HepG2 (cell line): ENCODE measurements at regions not wholly inside any gene's neighbourhood (a gene's known extent, or its start where the extent isn't known, plus 50 kb on each side); places are given as distances from the start of the nearest gene placed in this dataset.

Experiments used
- CHD2 ChIP-seq: IDR thresholded peaks from 2 replicates; pipeline ENCODE4 v1.6.1; 2011; ENCODE audit warnings: low read depth, low read length, improper control_type of control experiment
- EZH2 ChIP-seq: conservative IDR thresholded peaks from 2 replicates; pipeline ENCODE4 v1.6.1; 2012; ENCODE audit warnings: mild to moderate bottlenecking, low read depth, low read length, moderate library complexity
- FOXK2 ChIP-seq: fragments of 450-650 bp; IDR thresholded peaks from 2 replicates; pipeline ENCODE4 v1.6.1; 2016
- GABPA ChIP-seq, 2 experiments: IDR thresholded peaks; 2 replicates each; pipeline ENCODE4 v1.6.1; 2011 to 2016; ENCODE audit warnings: low read depth in 2 of 2, low read length in 1 of 2, missing biosample characterization in 1 of 2, missing genetic modification characterization in 1 of 2
- HDAC2 ChIP-seq: sonication (generic); formaldehyde crosslinking; IDR thresholded peaks from 2 replicates; pipeline ENCODE4 v1.4.0; 2020; ENCODE audit warnings: missing genetic modification reagents
- HMG20A ChIP-seq: IDR thresholded peaks from 2 replicates; pipeline ENCODE4 v1.6.1; 2016; ENCODE audit warnings: borderline replicate concordance
- JUN ChIP-seq: sonication (generic); formaldehyde crosslinking; IDR thresholded peaks from 2 replicates; pipeline ENCODE4 v1.4.0; 2020; ENCODE audit warnings: mild to moderate bottlenecking, missing genetic modification reagents
- JUNB ChIP-seq: sonication (generic); formaldehyde crosslinking; IDR thresholded peaks from 2 replicates; pipeline ENCODE4 v1.8.0; 2022; ENCODE audit warnings: missing genetic modification reagents, mild to moderate bottlenecking, borderline replicate concordance
- NFE2L1 ChIP-seq: sonication (generic); formaldehyde crosslinking; IDR thresholded peaks from 2 replicates; pipeline ENCODE4 v1.4.0; 2020; ENCODE audit warnings: missing genetic modification reagents, mild to moderate bottlenecking, borderline replicate concordance
- TF ChIP-seq, protein P1 (sequence below): sonication (generic); formaldehyde crosslinking; IDR thresholded peaks from 2 replicates; pipeline ENCODE4 v1.8.1; 2023; ENCODE audit warnings: missing genetic modification reagents, mild to moderate bottlenecking, borderline replicate concordance
- TF ChIP-seq, protein P2 (sequence below): sonication (generic); formaldehyde crosslinking; IDR thresholded peaks from 2 replicates; pipeline ENCODE4 v1.5.1; 2020; ENCODE audit warnings: mild to moderate bottlenecking, missing genetic modification reagents, borderline replicate concordance
- TF ChIP-seq, protein P3 (sequence below), 2 experiments: IDR thresholded peaks; 2 replicates each; pipeline ENCODE4 v1.6.1; 2011 to 2012; ENCODE audit warnings: low read length in 2 of 2, borderline replicate concordance in 1 of 2, low read depth in 1 of 2, mild to moderate bottlenecking in 1 of 2, moderate library complexity in 1 of 2
- TF ChIP-seq, protein P4 (sequence below): sonication (generic); formaldehyde crosslinking; IDR thresholded peaks from 2 replicates; pipeline ENCODE4 v1.5.0; 2020; ENCODE audit warnings: mild to moderate bottlenecking, missing genetic modification reagents, moderate library complexity

DNA sequence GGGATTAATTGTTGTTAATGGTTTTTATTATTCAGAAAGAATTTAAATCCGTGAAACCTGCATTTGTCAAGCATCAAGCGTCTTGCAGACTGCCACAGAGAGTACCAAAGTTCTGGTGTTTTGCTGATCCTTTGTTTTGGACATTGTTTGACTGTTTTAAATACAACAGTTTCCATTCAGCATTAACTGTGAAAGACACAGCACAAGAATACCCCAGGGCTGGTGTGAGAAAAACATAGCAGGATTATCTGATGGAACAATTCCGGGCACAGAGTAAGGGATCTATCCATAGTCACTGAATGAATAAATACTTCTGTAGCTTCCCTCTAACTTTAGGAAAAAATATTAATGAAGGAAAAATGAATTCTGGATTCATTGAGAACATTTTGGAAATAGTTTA, 202.3 kb downstream of the LTN1 start:
- TF ChIP-seq JUN (CRISPR knock-in tag) (no peak), EZH2 (no peak), JUNB (CRISPR knock-in tag) (no peak), HMG20A (no peak), CHD2 (no peak), NFE2L1 (CRISPR knock-in tag) (no peak), GABPA (IDR thresholded peaks at IDR 0.05; ENCODE audit: low read depth, low read length) (no peak), GABPA (CRISPR knock-in tag; IDR thresholded peaks at IDR 0.05; ENCODE audit: low read depth) (no peak), HDAC2 (no peak), FOXK2 (no peak)
- TF ChIP-seq, protein P1, sequence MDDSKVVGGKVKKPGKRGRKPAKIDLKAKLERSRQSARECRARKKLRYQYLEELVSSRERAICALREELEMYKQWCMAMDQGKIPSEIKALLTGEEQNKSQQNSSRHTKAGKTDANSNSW: no peak
- TF ChIP-seq, protein P2, sequence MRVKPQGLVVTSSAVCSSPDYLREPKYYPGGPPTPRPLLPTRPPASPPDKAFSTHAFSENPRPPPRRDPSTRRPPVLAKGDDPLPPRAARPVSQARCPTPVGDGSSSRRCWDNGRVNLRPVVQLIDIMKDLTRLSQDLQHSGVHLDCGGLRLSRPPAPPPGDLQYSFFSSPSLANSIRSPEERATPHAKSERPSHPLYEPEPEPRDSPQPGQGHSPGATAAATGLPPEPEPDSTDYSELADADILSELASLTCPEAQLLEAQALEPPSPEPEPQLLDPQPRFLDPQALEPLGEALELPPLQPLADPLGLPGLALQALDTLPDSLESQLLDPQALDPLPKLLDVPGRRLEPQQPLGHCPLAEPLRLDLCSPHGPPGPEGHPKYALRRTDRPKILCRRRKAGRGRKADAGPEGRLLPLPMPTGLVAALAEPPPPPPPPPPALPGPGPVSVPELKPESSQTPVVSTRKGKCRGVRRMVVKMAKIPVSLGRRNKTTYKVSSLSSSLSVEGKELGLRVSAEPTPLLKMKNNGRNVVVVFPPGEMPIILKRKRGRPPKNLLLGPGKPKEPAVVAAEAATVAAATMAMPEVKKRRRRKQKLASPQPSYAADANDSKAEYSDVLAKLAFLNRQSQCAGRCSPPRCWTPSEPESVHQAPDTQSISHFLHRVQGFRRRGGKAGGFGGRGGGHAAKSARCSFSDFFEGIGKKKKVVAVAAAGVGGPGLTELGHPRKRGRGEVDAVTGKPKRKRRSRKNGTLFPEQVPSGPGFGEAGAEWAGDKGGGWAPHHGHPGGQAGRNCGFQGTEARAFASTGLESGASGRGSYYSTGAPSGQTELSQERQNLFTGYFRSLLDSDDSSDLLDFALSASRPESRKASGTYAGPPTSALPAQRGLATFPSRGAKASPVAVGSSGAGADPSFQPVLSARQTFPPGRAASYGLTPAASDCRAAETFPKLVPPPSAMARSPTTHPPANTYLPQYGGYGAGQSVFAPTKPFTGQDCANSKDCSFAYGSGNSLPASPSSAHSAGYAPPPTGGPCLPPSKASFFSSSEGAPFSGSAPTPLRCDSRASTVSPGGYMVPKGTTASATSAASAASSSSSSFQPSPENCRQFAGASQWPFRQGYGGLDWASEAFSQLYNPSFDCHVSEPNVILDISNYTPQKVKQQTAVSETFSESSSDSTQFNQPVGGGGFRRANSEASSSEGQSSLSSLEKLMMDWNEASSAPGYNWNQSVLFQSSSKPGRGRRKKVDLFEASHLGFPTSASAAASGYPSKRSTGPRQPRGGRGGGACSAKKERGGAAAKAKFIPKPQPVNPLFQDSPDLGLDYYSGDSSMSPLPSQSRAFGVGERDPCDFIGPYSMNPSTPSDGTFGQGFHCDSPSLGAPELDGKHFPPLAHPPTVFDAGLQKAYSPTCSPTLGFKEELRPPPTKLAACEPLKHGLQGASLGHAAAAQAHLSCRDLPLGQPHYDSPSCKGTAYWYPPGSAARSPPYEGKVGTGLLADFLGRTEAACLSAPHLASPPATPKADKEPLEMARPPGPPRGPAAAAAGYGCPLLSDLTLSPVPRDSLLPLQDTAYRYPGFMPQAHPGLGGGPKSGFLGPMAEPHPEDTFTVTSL: no peak
- TF ChIP-seq, protein P3, sequence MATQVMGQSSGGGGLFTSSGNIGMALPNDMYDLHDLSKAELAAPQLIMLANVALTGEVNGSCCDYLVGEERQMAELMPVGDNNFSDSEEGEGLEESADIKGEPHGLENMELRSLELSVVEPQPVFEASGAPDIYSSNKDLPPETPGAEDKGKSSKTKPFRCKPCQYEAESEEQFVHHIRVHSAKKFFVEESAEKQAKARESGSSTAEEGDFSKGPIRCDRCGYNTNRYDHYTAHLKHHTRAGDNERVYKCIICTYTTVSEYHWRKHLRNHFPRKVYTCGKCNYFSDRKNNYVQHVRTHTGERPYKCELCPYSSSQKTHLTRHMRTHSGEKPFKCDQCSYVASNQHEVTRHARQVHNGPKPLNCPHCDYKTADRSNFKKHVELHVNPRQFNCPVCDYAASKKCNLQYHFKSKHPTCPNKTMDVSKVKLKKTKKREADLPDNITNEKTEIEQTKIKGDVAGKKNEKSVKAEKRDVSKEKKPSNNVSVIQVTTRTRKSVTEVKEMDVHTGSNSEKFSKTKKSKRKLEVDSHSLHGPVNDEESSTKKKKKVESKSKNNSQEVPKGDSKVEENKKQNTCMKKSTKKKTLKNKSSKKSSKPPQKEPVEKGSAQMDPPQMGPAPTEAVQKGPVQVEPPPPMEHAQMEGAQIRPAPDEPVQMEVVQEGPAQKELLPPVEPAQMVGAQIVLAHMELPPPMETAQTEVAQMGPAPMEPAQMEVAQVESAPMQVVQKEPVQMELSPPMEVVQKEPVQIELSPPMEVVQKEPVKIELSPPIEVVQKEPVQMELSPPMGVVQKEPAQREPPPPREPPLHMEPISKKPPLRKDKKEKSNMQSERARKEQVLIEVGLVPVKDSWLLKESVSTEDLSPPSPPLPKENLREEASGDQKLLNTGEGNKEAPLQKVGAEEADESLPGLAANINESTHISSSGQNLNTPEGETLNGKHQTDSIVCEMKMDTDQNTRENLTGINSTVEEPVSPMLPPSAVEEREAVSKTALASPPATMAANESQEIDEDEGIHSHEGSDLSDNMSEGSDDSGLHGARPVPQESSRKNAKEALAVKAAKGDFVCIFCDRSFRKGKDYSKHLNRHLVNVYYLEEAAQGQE (IDR thresholded peaks at IDR 0.05; ENCODE audit: borderline replicate concordance in 1 of 2, low read depth in 1 of 2, low read length in 2 of 2): no peak
- TF ChIP-seq, protein P4, sequence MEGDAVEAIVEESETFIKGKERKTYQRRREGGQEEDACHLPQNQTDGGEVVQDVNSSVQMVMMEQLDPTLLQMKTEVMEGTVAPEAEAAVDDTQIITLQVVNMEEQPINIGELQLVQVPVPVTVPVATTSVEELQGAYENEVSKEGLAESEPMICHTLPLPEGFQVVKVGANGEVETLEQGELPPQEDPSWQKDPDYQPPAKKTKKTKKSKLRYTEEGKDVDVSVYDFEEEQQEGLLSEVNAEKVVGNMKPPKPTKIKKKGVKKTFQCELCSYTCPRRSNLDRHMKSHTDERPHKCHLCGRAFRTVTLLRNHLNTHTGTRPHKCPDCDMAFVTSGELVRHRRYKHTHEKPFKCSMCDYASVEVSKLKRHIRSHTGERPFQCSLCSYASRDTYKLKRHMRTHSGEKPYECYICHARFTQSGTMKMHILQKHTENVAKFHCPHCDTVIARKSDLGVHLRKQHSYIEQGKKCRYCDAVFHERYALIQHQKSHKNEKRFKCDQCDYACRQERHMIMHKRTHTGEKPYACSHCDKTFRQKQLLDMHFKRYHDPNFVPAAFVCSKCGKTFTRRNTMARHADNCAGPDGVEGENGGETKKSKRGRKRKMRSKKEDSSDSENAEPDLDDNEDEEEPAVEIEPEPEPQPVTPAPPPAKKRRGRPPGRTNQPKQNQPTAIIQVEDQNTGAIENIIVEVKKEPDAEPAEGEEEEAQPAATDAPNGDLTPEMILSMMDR (CRISPR knock-in tag): no peak
